D721Med (cell line): ENCODE measurements at regions not wholly inside any gene's neighbourhood (a gene's known extent, or its start where the extent isn't known, plus 50 kb on each side); places are given as distances from the start of the nearest gene placed in this dataset.

Source experiments
- DNase-seq: peaks from one replicate; pipeline ENCODE4 v3.0.0; 2011; ENCODE audit warnings: low spot score; ENCODE audit not compliant: insufficient read length
- FAIRE-seq: peaks from 2 replicates; lab custom pipeline; 2011; peaks lifted over from hg19 to GRCh38; lab: Jason Lieb, UNC
- TF ChIP-seq, protein P1 (sequence below): IDR thresholded peaks from 2 replicates; pipeline ENCODE4 v1.5.1; 2012; ENCODE audit warnings: mild to moderate bottlenecking, control low read depth; ENCODE audit not compliant: insufficient read depth; ENCODE audit errors: missing control alignments

DNA sequence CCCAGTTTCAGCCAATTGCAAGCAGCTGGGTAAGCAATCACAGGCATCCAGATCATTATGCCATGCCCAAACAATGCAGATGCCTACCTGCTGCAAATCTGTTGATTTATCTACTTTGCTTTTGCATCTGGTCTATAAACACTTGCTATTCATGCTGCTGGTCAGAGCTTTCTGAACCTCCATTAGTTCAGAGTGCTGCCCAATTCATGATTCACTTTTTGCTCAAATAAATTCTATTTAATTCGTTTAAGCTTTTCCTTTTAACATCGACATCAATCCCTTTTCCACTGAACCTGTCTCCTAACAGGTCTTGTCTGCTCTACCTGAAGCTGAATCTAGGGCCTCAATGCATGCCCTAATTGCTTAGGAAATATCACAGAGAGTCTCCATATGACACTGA, 99.4 kb upstream of the C1orf87 start:
- FAIRE-seq (no peak), DNase-seq (no peak)
- TF ChIP-seq, protein P1, sequence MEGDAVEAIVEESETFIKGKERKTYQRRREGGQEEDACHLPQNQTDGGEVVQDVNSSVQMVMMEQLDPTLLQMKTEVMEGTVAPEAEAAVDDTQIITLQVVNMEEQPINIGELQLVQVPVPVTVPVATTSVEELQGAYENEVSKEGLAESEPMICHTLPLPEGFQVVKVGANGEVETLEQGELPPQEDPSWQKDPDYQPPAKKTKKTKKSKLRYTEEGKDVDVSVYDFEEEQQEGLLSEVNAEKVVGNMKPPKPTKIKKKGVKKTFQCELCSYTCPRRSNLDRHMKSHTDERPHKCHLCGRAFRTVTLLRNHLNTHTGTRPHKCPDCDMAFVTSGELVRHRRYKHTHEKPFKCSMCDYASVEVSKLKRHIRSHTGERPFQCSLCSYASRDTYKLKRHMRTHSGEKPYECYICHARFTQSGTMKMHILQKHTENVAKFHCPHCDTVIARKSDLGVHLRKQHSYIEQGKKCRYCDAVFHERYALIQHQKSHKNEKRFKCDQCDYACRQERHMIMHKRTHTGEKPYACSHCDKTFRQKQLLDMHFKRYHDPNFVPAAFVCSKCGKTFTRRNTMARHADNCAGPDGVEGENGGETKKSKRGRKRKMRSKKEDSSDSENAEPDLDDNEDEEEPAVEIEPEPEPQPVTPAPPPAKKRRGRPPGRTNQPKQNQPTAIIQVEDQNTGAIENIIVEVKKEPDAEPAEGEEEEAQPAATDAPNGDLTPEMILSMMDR: no peak

DNA sequence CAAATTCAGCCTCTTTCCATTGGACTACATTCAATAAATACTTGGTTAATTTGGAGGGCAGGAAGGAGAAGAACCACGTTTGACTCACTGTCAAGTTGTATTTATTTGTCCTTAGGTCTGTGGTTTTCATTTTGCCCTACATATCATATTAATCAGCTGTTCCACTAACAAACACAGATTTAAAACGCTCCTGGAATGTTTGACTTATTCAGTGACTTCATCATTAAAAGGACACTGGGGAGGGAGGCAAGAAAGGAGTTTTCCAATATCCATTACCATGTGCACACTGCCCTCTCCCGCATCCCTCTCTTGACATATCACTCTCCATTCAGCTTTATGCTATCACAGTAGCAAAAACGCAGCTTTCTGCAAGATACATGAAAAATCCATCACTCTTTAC, 98.2 kb upstream of the C1orf87 start:
- FAIRE-seq: no peak
- TF ChIP-seq, protein P1: no peak
- DNase-seq: no peak

DNA sequence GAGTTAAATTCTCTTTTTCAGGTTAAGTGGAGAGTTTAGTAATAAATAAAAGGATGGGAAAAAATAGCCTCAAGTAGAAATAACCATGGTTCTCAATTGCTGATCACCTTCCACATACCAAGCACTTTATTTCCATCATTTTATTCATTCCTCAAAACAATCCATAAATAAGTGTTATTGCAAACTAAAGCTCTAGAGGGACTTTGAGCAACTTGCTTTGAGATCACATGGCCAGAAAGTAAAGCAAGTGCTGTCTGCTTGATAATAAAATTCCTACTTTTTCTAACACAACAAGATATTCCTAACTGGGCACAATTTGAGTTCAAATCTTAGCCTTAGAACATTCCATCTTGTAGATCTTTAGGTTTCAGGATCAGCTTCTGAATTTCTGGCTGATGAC, 97.1 kb upstream of the C1orf87 start:
- TF ChIP-seq, protein P1: no peak
- no peak for FAIRE-seq
- no peak for DNase-seq

DNA sequence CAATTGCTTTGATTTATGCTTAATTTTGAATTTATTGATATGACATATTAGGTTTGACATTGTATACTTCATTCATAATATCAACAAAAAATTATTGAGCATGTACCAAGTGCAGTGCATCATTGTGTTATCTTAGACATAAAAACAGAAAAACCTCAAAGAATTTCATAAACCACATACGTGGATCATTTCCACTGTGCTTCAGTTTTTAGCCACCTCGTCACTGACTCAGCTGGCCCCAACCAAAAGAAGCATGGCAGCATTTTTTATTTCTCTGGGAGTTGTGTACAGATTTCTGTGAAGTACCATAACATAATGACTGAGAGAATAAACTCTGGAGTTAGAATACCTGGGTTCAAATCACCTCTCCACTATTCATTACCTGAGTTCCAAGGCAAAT, 95.6 kb upstream of the C1orf87 start:
- FAIRE-seq: no peak

DNA sequence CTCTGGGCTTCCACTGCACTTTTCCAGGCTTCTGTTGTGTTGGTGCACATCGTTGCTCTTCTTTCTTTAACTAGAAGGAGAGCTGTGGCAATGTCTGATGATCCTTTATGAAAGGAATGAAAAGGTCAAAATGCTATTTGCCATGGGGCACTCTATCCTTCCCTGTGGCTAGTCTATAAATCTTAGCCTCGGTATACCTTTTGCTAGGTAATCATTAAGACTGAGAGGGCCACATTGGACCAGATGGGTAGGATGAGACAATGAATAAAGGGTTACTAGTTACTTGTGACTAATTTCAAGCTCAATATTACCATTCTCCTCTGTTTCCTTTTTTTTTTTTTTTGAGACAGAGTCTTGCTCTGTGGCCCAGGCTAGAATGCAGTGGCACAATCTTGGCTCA, 89.4 kb upstream of the C1orf87 start:
- TF ChIP-seq, protein P1: no peak
- DNase-seq (no peak), FAIRE-seq (no peak)

More for the DNA sequence above, 95.6 kb upstream of the C1orf87 start:
- TF ChIP-seq, protein P1: no peak
- DNase-seq: no peak

DNA sequence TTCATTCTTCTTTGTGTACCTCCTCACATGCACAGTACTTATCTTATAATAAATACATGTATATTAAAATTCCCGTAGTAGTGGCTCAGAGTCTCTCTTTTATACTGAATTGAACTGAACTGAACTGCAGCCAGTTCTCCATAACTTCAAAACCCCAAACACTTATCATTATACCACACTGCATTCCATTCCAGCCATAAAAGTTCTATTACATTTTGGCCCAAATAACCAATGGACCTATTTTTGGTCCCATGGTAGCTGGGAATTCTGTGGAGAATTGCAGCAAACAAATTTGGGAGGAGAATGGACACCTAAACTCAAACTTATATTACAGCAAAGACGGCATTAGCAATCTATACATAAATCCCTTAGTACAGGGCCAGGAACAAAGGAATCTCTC, 86.6 kb upstream of the C1orf87 start:
- TF ChIP-seq, protein P1: no peak
- no peak for DNase-seq
- no peak for FAIRE-seq

DNA sequence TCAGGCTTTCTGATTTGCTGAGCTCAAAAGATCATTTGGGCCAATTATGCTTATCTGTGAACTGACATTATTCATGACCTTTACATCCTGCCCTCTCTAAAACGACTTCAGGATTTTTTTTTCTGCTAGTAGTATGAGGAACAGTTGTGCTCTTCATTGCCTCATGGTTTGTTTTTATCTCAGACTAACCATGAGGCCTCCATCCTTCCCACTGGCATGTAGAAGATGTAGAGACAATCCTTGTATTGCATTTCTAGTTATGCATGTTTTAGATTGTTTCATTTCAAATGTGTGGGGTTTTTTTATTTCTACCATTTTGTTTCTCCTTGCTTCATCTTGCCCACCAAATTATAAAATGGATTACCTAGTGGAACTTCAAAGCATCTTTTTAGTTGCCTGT, 82.8 kb upstream of the C1orf87 start:
- DNase-seq (no peak), FAIRE-seq (no peak)

More for the DNA sequence above, 82.8 kb upstream of the C1orf87 start:
- TF ChIP-seq, protein P1: no peak
